DMS153 treated with DMSO at 0.1 percent for 48 hours (cell line): ENCODE measurements at regions not wholly inside any gene's neighbourhood (a gene's known extent, or its start where the extent isn't known, plus 50 kb on each side); places are given as distances from the start of the nearest gene placed in this dataset.
A peak's percentile ranks its signal among the peaks of the same experiment; 100 is the strongest.

ENCODE experiments used
- DNase-seq: peaks from one replicate; lab custom pipeline; 2025; ENCODE audit not compliant: unreplicated experiment; lab: John Stamatoyannopoulos, UW

- DNase-seq, result no peak
These were observed 575.8 kb upstream of the PRMT6 start for GRCh38 chr1:106480629-106481028.

- DNase-seq, result no peak
These were observed 563.6 kb upstream of the PRMT6 start for GRCh38 chr1:106492880-106493279.

GRCh38 chr1:106494646-106495045 lies 561.8 kb upstream of the PRMT6 start:
- DNase-seq, result no peak

- no peak for DNase-seq
These were observed 558.2 kb upstream of the PRMT6 start for GRCh38 chr1:106498238-106498637.

GRCh38 chr1:106502659-106503058 lies 553.8 kb upstream of the PRMT6 start:
- no peak for DNase-seq

GRCh38 chr1:106515375-106515774 lies 541.1 kb upstream of the PRMT6 start:
- DNase-seq, result peak; percentile 29

- no peak for DNase-seq
These were observed 539.2 kb upstream of the PRMT6 start for GRCh38 chr1:106517224-106517623.

- no peak for DNase-seq
These were observed 533.0 kb upstream of the PRMT6 start for GRCh38 chr1:106523497-106523896.

- DNase-seq, result no peak
These were observed 531.8 kb upstream of the PRMT6 start for GRCh38 chr1:106524631-106525030.

- DNase-seq, result no peak
These were observed 529.8 kb upstream of the PRMT6 start for GRCh38 chr1:106526650-106527049.

GRCh38 chr1:106534612-106535011 lies 521.9 kb upstream of the PRMT6 start:
- DNase-seq, result no peak

- DNase-seq, result no peak
These were observed 519.7 kb upstream of the PRMT6 start for GRCh38 chr1:106536741-106537140.

- DNase-seq, result no peak
These were observed 507.7 kb upstream of the PRMT6 start for GRCh38 chr1:106548726-106549125.

- no peak for DNase-seq
These were observed 502.2 kb upstream of the PRMT6 start for GRCh38 chr1:106554294-106554693.

GRCh38 chr1:106555571-106555970 lies 500.9 kb upstream of the PRMT6 start:
- DNase-seq, result no peak

- no peak for DNase-seq
These were observed 492.3 kb upstream of the PRMT6 start for GRCh38 chr1:106564192-106564591.

- no peak for DNase-seq
These were observed 488.1 kb upstream of the PRMT6 start for GRCh38 chr1:106568201-106568974.

- DNase-seq, result no peak
These were observed 485.4 kb upstream of the PRMT6 start for GRCh38 chr1:106571109-106571508.

- no peak for DNase-seq
These were observed 472.4 kb upstream of the PRMT6 start for GRCh38 chr1:106584107-106584506.

GRCh38 chr1:106584676-106585075 lies 471.8 kb upstream of the PRMT6 start:
- DNase-seq, result no peak

- no peak for DNase-seq
These were observed 455.8 kb upstream of the PRMT6 start for GRCh38 chr1:106600626-106601025.

- no peak for DNase-seq
These were observed 452.9 kb upstream of the PRMT6 start for GRCh38 chr1:106603616-106604015.

GRCh38 chr1:106608841-106609240 lies 447.6 kb upstream of the PRMT6 start:
- DNase-seq, result no peak
